ENCODE measurements at regions not wholly inside any gene's neighbourhood (a gene's known extent, or its start where the extent isn't known, plus 50 kb on each side); places are given as distances from the start of the nearest gene placed in this dataset.

GRCh38 chr10:61047081-61047480 lies 103.1 kb upstream of the RHOBTB1 start:
- TF ChIP-seq CTCF (IDR thresholded peaks at IDR 0.05) (no peak), POLR2A (IDR thresholded peaks at IDR 0.05) (no peak)

Measured in Peyer's patch (tissue), 4 donors.